B cell (primary cell): ENCODE measurements at regions not wholly inside any gene's neighbourhood (a gene's known extent, or its start where the extent isn't known, plus 50 kb on each side); places are given as distances from the start of the nearest gene placed in this dataset.

Experiments used
- ATAC-seq: fragments of 200-7000 bp; cut with Tn5 transposase; one replicate; pipeline ENCODE4 v1.10.0; 2021; ENCODE audit warnings: low read depth, mild to moderate bottlenecking, moderate number of reproducible peaks, moderate library complexity
- CTCF ChIA-PET: fragments of 350-600 bp; sonication (Branson Sonifier 250); formaldehyde crosslinking; loops from one replicate; lab custom pipeline; 2021; ENCODE audit warnings: antibody characterized with exemption, inconsistent platforms; lab: Charles Lee
- POLR2A ChIA-PET: fragments of 350-600 bp; sonication (Branson Sonifier 250); formaldehyde crosslinking; loops from one replicate; lab custom pipeline; 2021; ENCODE audit warnings: antibody characterized with exemption; lab: Charles Lee
- DNase-seq: peaks from one replicate; pipeline ENCODE4 v3.0.0; 2013
- H2AFZ ChIP-seq: 2 replicates; pipeline ENCODE4 v1.6.1; 2012; ENCODE audit warnings: mild to moderate bottlenecking, low read depth, low read length; ENCODE audit not compliant: insufficient read depth, poor library complexity, severe bottlenecking
- H3K27ac ChIP-seq, 2 donors: 1 replicate in 1 of 2; 2 replicates in 1 of 2; pipeline ENCODE4 v1.5.1; 2012 to 2013; ENCODE audit warnings: low read length in 2 of 2, mild to moderate bottlenecking in 2 of 2, moderate library complexity in 1 of 2
- H3K27me3 ChIP-seq, 4 experiments: fragments of 200-600 bp in 1 of 4; sonication (generic) in 1 of 4; replicated peaks in 1 of 4; 1 replicate in 2 of 4; 2 replicates in 2 of 4; pipeline versions ENCODE4 v1.6.1 to v1.7.0; 2013 to 2016; ENCODE audit warnings: low read length in 3 of 4, mild to moderate bottlenecking in 2 of 4, mixed read lengths in 1 of 4, moderate library complexity in 1 of 4; ENCODE audit not compliant: insufficient read depth in 4 of 4, control insufficient read depth in 3 of 4; ENCODE audit errors: control extremely low read depth in 1 of 4
- H3K36me3 ChIP-seq, 2 experiments: replicated peaks in 1 of 2; 1 replicate in 1 of 2; 2 replicates in 1 of 2; pipeline versions ENCODE4 v1.6.1 to v1.7.1; 2013; ENCODE audit warnings: low read length in 1 of 2; ENCODE audit not compliant: insufficient read depth in 2 of 2, control insufficient read depth in 1 of 2; ENCODE audit errors: control extremely low read depth in 1 of 2, extremely low read depth in 1 of 2
- H3K4me1 ChIP-seq, 2 donors: fragments of 200-600 bp in 1 of 2; sonication (generic) in 1 of 2; 1 replicate in 1 of 2; 2 replicates in 1 of 2; pipeline versions ENCODE4 v1.5.1 to v1.6.1; 2013 to 2017; ENCODE audit warnings: low read length in 2 of 2; ENCODE audit not compliant: control insufficient read depth in 2 of 2, insufficient read depth in 2 of 2
- H3K4me2 ChIP-seq: replicated peaks from 2 replicates; pipeline ENCODE3; 2012; ENCODE audit warnings: mild to moderate bottlenecking, low read depth, low read length; ENCODE audit not compliant: poor library complexity, severe bottlenecking
- H3K4me3 ChIP-seq, 5 experiments: fragments of 200-600 bp in 1 of 5; sonication (generic) in 1 of 5; 1 replicate in 3 of 5; 2 replicates in 2 of 5; pipeline versions ENCODE4 v1.5.1 to v1.7.0; 2011 to 2016; ENCODE audit warnings: low read length in 4 of 5, mild to moderate bottlenecking in 4 of 5, low read depth in 2 of 5, control low read depth in 1 of 5, moderate library complexity in 1 of 5; ENCODE audit not compliant: insufficient read depth in 1 of 5; ENCODE audit errors: control extremely low read depth in 1 of 5, extremely low read depth in 1 of 5
- H3K79me2 ChIP-seq: fragments of 200-600 bp; sonication (generic); one replicate; pipeline ENCODE4 v1.6.0; 2016; ENCODE audit warnings: low read length; ENCODE audit not compliant: control insufficient read depth, insufficient read depth
- H3K9ac ChIP-seq: fragments of 200-600 bp; sonication (generic); 2 replicates; pipeline ENCODE4 v1.6.1; 2017; ENCODE audit warnings: mild to moderate bottlenecking, low read length, moderate library complexity
- H3K9me3 ChIP-seq, 3 donors: one replicate each; pipeline versions ENCODE4 v1.6.1 to v1.7.1; 2013; ENCODE audit warnings: low read length in 2 of 3; ENCODE audit not compliant: control insufficient read depth in 2 of 3, insufficient read depth in 1 of 3; ENCODE audit errors: control extremely low read depth in 1 of 3
- H4K20me1 ChIP-seq: 2 replicates; pipeline ENCODE4 v1.6.0; 2012; ENCODE audit warnings: mild to moderate bottlenecking, low read length; ENCODE audit not compliant: insufficient read depth, control insufficient read depth, poor library complexity, severe bottlenecking
- H3K27ac Mint-ChIP-seq: one replicate; pipeline ENCODE4 v1.8.0; 2021; ENCODE audit warnings: mixed read lengths
- H3K27me3 Mint-ChIP-seq: one replicate; pipeline ENCODE4 v1.8.0; 2021; ENCODE audit warnings: mixed read lengths
- H3K4me1 Mint-ChIP-seq: one replicate; pipeline ENCODE4 v1.8.0; 2021; ENCODE audit warnings: mixed read lengths
- H3K4me3 Mint-ChIP-seq: one replicate; pipeline ENCODE4 v1.8.0; 2021; ENCODE audit warnings: mixed read lengths
- H3K9me3 Mint-ChIP-seq: one replicate; pipeline ENCODE4 v1.8.0; 2022; ENCODE audit warnings: mixed read lengths; ENCODE audit not compliant: insufficient read depth
- CTCF ChIP-seq: fragments of 200-600 bp; IDR thresholded peaks from one replicate; pipeline ENCODE4 v1.8.0; 2022; ENCODE audit warnings: antibody characterized with exemption, mild to moderate bottlenecking
- EZH2 ChIP-seq: IDR thresholded peaks from 2 replicates; pipeline ENCODE4 v1.6.1; 2012; ENCODE audit warnings: borderline replicate concordance, low read depth, mild to moderate bottlenecking, moderate library complexity, low read length; ENCODE audit not compliant: insufficient read depth, poor library complexity, severe bottlenecking
- WGBS: methylation state at CpG from one replicate; pipeline ENCODE4 v1.1.5; 2013; ENCODE audit warnings: missing lambda C conversion rate; ENCODE audit not compliant: insufficient coverage; 5-methylcytosine and 5-hydroxymethylcytosine counted together
- intact Hi-C: fragments of 100-400 bp; cut with micrococcal nuclease; formaldehyde crosslinking; loops from one replicate; pipeline ENCODE4 v1.10.0; 2022

GRCh38 chr5:20636686-20637085, 648.7 kb upstream of the CDH18 start:
- H3K27me3 ChIP-seq = no peaks in the 10 kb centered on the region
- H3K27ac ChIP-seq = no peak overlapping the region
- H3K36me3 ChIP-seq = no peaks in the 10 kb centered on the region
- H3K9ac ChIP-seq = no peak overlapping the region
- H3K79me2 ChIP-seq = no peaks in the 10 kb centered on the region
- no peak overlapping the region for H3K4me2 ChIP-seq
- Mint-ChIP-seq H3K9me3 (no peaks in the 10 kb centered on the region), H3K4me1 (no peaks in the 10 kb centered on the region), H3K27me3 (no peaks in the 10 kb centered on the region), H3K27ac (no peak overlapping the region), H3K4me3 (no peak overlapping the region)
- TF ChIP-seq EZH2 = no peak
- no peak for TF ChIP-seq CTCF
- no peak for DNase-seq
- H2AFZ ChIP-seq = no peak overlapping the region
- ATAC-seq = no peak
- intact Hi-C loops = no loop called here
- WGBS = no CpG with 5 or more reads among the region's 1 CpG
- H3K4me1 ChIP-seq = no peaks in the 10 kb centered on the region
- H3K9me3 ChIP-seq = peaks cover 0 to 21% (median 0%) of the 10 kb centered on the region in 3 donors
- ChIA-PET POLR2A (no interaction called here), CTCF (no interaction called here)
- no peaks in the 10 kb centered on the region for H4K20me1 ChIP-seq
- H3K4me3 ChIP-seq = no peak overlapping the region

DNA sequence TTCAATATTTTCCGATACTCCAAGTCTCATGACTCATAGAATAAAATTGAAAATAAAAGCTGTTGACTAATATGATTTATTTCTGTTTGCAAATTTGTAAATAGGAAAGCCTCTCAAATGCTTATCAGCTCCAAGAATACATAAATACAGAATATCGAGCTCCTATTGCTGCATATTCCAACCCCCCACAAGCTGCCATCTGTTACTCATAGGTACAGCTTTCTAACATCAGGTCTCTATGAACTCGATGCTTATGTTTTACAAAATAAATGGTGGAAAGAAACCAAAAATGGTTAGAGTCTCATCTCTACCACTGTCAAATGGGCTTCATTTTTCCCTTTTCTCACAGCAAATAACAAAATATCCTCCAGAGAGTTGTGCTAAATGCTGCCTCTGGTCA, 631.6 kb upstream of the CDH18 start:
- no peak overlapping the region for H3K27ac Mint-ChIP-seq
- DNase-seq (no peak), ATAC-seq (no peak)
- H3K4me1 Mint-ChIP-seq = no peaks in the 10 kb centered on the region
- H3K4me2 ChIP-seq = no peak overlapping the region
- WGBS = no CpG with 5 or more reads among the region's 3 CpGs
- H2AFZ ChIP-seq = no peak overlapping the region
- H3K4me1 ChIP-seq = no peaks in the 10 kb centered on the region
- H3K27ac ChIP-seq = no peak overlapping the region
- H3K9ac ChIP-seq = no peak overlapping the region
- no peaks in the 10 kb centered on the region for H3K27me3 ChIP-seq
- H3K4me3 ChIP-seq = no peak overlapping the region
- H3K36me3 ChIP-seq = no peaks in the 10 kb centered on the region
- H3K9me3 Mint-ChIP-seq = no peaks in the 10 kb centered on the region
- no peaks in the 10 kb centered on the region for H3K9me3 ChIP-seq
- POLR2A ChIA-PET = no interaction called here
- H3K4me3 Mint-ChIP-seq = no peak overlapping the region
- H3K79me2 ChIP-seq = no peaks in the 10 kb centered on the region
- TF ChIP-seq CTCF (no peak), EZH2 (no peak)
- intact Hi-C loops = no loop called here
- CTCF ChIA-PET = no interaction called here
- no peaks in the 10 kb centered on the region for H3K27me3 Mint-ChIP-seq
- H4K20me1 ChIP-seq = no peaks in the 10 kb centered on the region
